Cardiac muscle cell (in vitro differentiated cells and primary cell): ENCODE measurements at regions not wholly inside any gene's neighbourhood (a gene's known extent, or its start where the extent isn't known, plus 50 kb on each side); places are given as distances from the start of the nearest gene placed in this dataset.

Experiments used
- DNase-seq, 2 donors: peaks; one replicate each; pipeline versions ENCODE4 v3.0.0 to v3.0.0-alpha.2; 2010 to 2017; ENCODE audit warnings: low read depth in 1 of 2, low spot score in 1 of 2
- H3K27ac ChIP-seq: fragments of 200-600 bp; sonication (generic); 2 replicates; pipeline ENCODE4 v1.5.1; 2016
- H3K27me3 ChIP-seq: fragments of 200-600 bp; sonication (generic); 2 replicates; pipeline ENCODE4 v1.6.0; 2016; ENCODE audit warnings: control low read depth
- H3K36me3 ChIP-seq: fragments of 200-600 bp; sonication (generic); 2 replicates; pipeline ENCODE4 v1.5.1; 2016; ENCODE audit warnings: control low read depth
- H3K4me1 ChIP-seq: fragments of 200-600 bp; sonication (generic); 2 replicates; pipeline ENCODE4 v1.8.1; 2017; ENCODE audit warnings: low read depth, mild to moderate bottlenecking, mixed run types
- H3K4me3 ChIP-seq: fragments of 200-600 bp; sonication (generic); 2 replicates; pipeline ENCODE4 v1.5.1; 2016; ENCODE audit warnings: mild to moderate bottlenecking
- H3K9me3 ChIP-seq: fragments of 200-600 bp; sonication (generic); 2 replicates; pipeline ENCODE4 v1.5.1; 2017; ENCODE audit warnings: low read depth, mild to moderate bottlenecking, control low read depth
- CTCF ChIP-seq: IDR thresholded peaks from 2 replicates; pipeline ENCODE4 v1.5.1; 2012; ENCODE audit warnings: low read depth, mild to moderate bottlenecking, low read length

- H3K36me3 ChIP-seq = no peaks in the 10 kb centered on the region
- no peak for TF ChIP-seq CTCF
Observed at GRCh38 chr14:34243001-34243400, 219.0 kb downstream of the SPTSSA start.

GRCh38 chr14:34241185-34241711 is 220.8 kb downstream of the SPTSSA start:
- Histone ChIP-seq H3K36me3 (no peaks in the 10 kb centered on the region), H3K27ac (no peak overlapping the region), H3K4me1 (no peaks in the 10 kb centered on the region), H3K4me3 (no peak overlapping the region), H3K27me3 (no peaks in the 10 kb centered on the region), H3K9me3 (no peaks in the 10 kb centered on the region)
- DNase-seq = no peak
- no peak for TF ChIP-seq CTCF

More at GRCh38 chr14:34243001-34243400, 219.0 kb downstream of the SPTSSA start:
- DNase-seq = no peak
- Histone ChIP-seq H3K4me1 (no peaks in the 10 kb centered on the region), H3K4me3 (no peak overlapping the region), H3K27me3 (no peaks in the 10 kb centered on the region), H3K27ac (no peak overlapping the region), H3K9me3 (no peaks in the 10 kb centered on the region)

GRCh38 chr14:34238610-34239009 is 223.4 kb downstream of the SPTSSA start:
- Histone ChIP-seq H3K4me1 (no peaks in the 10 kb centered on the region), H3K36me3 (no peaks in the 10 kb centered on the region), H3K4me3 (no peak overlapping the region), H3K27ac (no peak overlapping the region), H3K9me3 (no peaks in the 10 kb centered on the region), H3K27me3 (no peaks in the 10 kb centered on the region)
- no peak for DNase-seq
- TF ChIP-seq CTCF = no peak

- H3K27ac ChIP-seq = no peak overlapping the region
- no peak for TF ChIP-seq CTCF
- no peak overlapping the region for H3K4me3 ChIP-seq
- H3K9me3 ChIP-seq = no peaks in the 10 kb centered on the region
- no peak for DNase-seq
- H3K27me3 ChIP-seq = no peaks in the 10 kb centered on the region
- H3K36me3 ChIP-seq = no peaks in the 10 kb centered on the region
- no peaks in the 10 kb centered on the region for H3K4me1 ChIP-seq
Observed at GRCh38 chr14:34237677-34238076, 224.4 kb downstream of the SPTSSA start.

- no peaks in the 10 kb centered on the region for H3K27me3 ChIP-seq
- H3K4me1 ChIP-seq = no peaks in the 10 kb centered on the region
- no peak for TF ChIP-seq CTCF
- no peak overlapping the region for H3K27ac ChIP-seq
- no peak for DNase-seq
- H3K4me3 ChIP-seq = no peak overlapping the region
- H3K36me3 ChIP-seq = no peaks in the 10 kb centered on the region
- H3K9me3 ChIP-seq = no peaks in the 10 kb centered on the region
Observed at GRCh38 chr14:34237081-34237480, 225.0 kb downstream of the SPTSSA start.
